GM21737 (cell line): ENCODE measurements at regions not wholly inside any gene's neighbourhood (a gene's known extent, or its start where the extent isn't known, plus 50 kb on each side); places are given as distances from the start of the nearest gene placed in this dataset.
"Not testable (repeated sequence)": the region's sequence is repeated elsewhere in the genome, so short reads cannot be mapped to it uniquely, and the experiment has no call there.

ENCODE experiments used
- ATAC-seq: cut with Tn5 transposase; IDR thresholded peaks from one replicate; pipeline ENCODE4 v1.9.1; 2021; ENCODE audit warnings: mild to moderate bottlenecking, moderate library complexity; ENCODE audit not compliant: unreplicated experiment

DNA sequence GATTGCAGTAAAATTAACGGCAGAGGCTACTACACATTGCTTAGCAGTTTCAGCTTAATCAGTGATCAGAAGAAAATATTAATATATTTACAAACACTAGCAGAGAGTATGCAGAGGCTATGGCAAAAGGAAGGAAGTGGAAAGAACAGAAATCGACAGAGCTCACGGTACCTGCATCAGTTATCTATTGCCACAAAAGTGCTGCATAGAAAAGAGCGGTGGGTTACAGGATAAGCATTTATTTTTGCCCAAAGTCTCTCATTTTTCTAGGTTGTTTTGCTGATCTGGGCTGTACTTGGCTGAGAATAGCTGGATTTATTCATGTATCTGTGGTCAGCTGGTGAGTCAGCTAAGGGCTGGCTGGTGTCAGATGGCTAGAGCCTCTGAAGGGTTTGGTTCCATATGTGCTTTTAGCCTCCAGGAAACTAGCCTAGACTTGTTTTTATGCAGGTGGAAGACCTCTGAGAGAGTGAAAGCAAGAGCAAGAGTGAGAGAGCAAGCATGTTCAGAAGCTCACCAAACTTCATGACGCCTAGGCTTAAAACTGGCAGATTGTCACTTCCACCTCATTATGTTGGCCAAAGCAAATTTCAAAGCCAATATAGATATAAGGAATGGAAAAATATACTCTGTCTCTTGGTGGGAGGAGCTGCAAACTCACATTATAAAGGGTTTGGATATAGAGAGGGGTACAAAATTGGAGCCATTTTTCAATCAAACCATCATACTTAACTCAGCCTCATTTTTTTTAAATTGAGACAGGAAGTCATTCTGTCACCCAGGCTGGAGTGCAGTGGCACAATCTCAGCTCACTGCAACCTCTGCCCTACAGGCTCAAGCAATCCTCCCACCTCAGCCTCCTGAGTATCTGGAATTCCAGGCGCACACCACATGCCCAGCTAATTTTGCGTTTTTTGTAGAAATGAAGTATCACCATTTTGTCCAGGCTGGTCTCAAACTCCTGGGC, 153.2 kb upstream of the RPL34 start:
- ATAC-seq = peak; percentile 83

DNA sequence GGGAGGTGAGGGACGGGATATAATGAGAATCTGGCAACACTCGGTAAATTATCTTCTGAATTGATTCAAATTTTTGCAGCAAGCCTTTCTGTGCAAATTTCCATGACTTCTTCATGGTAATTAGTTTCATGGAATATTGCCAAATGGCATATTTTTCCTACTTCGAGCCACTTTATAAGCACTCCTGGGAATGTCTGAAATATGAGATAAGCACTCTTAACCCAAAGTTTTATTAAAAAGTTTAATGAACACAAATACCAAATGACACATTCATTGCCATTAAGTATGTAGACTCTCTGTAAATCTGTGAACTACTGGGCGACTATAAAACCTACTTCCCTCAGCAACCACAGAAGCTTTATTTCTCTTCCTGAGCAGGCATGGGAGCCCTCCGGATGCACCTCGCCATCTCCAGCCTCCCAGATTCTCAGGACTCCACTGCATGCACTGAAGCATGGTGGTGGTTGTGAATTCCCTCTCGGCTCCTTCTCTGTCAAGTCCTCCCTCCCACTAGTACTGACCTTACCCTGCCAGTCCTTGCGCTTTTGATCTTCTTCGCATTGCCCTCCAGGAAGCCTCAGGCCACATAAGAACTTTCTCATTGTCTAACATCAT, 154.4 kb upstream of the RPL34 start:
- no peak for ATAC-seq

DNA sequence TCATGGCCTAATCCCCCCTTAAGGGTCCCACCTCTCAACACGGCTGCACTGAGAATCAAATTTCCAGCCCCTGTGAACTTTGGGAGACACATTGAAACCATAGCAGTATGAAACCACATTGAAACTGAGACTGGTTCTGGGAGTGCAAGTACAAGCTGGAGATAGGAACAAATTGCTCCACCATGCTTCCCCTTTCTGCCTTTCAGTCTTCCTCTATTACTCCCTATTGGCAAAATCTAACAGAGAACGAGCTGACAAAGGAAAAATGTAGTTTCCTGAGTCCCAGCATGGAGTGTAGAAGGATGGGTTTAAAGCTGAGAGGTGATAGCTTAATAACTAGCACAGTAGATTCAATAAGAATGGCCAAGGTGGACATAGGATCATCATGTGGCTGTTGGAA, 161.7 kb upstream of the RPL34 start:
- ATAC-seq = no peak

DNA sequence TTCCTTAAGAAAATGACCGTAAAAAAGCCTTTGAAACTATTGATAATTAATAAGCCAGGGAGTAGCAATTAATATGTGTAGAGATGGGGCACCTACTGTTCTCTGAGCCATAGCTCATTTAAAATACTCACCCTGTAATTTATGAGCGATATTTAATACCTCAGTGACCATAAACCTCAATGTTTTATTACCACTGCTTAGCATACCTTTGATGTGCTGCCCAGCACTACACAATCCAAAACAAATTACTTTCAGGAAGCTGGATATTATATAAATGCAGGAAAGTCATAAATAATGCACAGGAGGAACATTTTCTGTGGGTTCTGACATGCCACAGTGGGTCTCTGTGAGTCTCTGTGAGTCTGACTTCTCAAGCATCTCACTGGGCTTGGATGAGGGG, 166.1 kb upstream of the RPL34 start:
- ATAC-seq = no peak

DNA sequence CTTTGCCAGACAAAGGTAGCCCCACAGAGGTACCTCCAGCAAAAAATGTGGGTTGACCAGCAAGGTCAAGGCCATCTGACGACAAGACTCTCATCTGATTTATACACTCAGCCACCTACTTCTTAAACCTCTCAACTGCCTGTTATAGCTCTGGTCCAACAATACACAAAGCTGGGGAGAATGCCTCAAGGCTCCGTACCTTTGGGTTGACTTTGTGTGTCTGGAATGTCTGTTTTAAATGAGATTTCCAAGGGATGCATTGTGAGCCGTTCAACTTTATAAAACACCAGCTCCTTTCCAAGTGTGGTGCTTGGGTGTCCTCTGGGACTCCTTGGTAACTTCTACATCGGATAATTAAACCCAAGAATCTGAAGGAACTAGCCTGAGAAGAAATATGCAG, 167.0 kb upstream of the RPL34 start:
- no peak for ATAC-seq

DNA sequence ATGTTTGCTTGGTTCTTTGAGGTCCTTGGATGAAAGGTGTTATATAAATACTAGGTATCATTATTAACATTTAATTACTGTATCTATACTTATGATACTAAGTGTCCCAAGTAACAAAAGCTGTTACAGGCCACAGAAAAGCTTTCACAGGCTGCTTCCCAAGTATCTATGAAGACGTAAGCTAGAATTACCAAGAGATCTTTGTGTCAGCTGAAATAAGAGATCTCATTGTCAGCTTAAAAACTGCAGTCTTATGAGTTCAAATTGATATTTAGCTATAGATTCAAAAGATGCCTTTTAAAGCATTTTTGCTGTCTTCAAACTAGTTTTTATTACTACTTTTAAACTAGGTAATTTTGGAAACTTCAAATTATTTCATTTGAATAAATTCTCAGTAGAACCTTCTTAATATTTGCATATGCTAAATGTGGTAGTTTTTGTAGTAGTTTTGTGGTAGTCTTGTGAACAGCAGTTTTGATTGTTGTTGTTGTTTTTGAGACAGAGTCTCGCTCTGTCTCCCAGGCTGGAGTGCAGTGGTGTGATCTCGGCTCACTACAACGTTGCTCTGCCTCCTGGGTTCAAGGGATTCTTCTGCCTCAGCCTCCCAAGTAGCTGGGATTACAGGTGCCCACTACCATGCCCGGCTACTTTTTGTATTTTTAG, 170.0 kb upstream of the RPL34 start:
- ATAC-seq = no peak

DNA sequence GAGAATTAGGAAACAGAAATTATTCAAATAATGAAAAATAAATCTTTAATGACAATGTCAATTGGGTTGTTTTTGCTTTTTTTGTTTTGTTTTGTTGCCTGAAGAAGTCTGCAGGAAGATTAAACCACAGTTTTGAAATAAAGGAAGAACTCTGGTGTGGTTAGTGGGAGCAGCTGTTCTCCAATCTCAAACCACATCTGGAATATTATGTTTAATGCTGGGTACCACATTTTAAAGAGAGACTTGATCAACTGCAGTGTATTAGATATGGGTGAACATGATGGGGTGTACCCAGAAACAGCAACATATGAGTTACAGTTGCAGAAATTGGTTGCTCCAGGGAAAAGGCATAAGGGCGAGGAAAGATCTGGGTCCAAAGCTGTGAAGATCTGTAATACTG, 171.2 kb upstream of the RPL34 start:
- no peak for ATAC-seq

DNA sequence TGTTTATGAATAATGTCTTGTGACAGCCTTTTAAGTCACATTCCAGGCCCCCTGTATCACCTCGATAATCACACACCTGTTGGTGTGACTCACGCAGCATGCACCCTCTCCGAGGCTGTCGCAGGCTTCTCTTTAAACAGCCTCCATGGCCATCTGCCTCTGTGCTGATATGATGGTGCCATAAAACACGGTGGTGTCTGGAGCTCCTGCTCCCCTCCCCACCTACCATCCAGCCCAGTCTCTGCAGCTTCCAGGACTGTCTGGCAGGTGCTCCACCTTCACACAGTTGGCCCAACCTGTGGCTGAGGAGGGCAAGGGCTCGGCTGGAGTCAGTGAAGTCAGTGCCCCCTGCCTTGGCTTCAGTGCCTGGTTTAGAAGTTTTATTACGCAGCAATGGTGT, 173.8 kb upstream of the RPL34 start:
- no peak for ATAC-seq

DNA sequence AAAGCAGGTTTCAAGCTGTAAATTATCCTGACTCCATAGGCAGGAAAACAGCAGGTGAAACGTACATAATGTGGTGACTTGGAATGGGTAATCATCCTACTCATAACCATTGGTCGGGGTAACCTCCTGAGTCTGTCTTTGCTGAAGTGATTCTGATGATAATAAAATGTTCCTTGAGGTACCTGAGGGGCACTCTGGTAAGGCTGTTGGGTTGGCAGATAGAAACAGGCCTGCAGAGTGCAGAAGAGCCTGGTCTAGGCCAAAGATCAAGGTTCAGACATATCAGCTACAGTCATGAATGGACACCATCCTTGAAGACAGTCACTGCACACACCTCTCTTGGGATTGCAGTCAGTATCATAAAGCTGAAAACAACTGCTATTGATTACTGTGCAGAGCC, 174.7 kb upstream of the RPL34 start:
- no peak for ATAC-seq

GRCh38 chr4:108443585-108443984, 176.8 kb upstream of the RPL34 start:
- no peak for ATAC-seq

DNA sequence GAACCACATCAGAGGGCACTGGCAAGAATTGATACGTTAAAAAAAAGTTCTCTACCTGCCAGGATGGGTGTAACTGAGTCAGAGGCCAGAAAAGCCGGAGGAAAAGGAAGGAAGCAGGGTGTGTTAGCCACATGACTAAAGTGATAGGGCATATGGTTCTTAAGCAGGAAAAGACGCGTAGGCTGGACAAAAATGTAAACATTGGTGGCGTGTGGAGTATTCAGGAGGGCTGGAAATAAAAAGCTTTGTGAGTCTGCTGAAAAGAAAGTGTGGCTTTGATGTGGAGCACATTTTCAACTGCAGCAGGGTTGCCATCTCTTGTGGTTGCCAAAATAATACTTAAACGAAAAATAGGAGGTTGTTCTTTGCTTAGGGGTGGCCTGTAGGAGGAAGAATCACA, 186.5 kb upstream of the RPL34 start:
- ATAC-seq = no peak

DNA sequence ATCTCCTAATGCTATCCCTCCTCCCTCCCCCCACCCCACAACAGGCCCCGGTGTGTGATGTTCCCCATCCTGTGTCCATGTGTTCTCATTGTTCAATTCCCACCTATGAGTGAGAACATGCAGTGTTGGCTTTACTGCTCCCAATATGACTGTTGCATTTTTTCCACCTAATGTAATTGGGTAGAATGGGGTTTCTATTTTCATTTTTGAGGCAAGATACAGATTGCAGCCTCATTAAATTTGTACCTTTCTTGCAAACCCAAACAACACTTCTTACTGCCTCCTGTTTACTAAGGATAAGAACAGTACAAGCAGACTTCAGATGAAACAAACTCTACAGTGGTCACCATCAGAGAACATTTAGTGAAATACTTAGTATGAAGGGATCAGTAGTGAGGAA, 187.0 kb upstream of the RPL34 start:
- ATAC-seq = not testable (repeated sequence)

- no peak for ATAC-seq
Observed at GRCh38 chr4:108432418-108432817, 188.0 kb upstream of the RPL34 start.

DNA sequence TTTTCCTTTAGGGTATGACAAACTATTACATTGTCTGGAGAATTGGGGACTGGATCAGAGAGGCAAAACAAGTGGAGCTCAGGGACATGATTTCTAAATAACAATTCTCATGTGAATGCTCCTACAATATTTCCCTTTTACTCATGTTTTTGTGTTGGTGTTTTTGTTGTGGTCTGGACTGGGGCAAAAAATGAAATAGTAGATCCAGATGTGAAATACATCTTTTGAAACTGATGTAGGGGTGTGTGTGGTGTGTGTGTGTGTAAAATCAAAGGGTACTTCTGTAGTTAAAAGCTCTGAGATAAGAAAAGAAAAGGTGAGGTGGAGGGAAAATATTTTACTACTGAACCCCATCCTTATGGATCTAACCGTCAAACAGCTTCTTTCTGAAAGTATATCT, 188.4 kb upstream of the RPL34 start:
- ATAC-seq = no peak

DNA sequence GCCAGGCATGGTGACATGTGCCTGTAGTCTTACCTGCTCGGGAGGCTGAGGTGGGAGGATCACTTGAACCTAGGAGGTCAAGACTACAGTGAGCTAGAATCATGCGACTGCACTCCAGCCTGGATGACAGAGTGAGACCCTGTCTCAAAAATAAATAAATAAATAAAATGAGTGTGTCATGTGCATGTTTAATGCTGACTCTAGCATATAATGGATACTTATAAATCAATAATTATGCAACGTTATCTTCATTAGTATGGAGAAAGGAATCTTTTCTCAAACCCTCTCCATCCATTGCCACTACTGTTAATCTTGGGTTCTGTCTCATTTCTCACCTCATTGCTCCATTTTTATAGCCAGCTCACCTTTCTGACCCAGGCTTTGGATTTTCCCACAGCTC, 189.5 kb upstream of the RPL34 start:
- no peak for ATAC-seq

- ATAC-seq = no peak
Observed at GRCh38 chr4:108429662-108430061, 190.7 kb upstream of the RPL34 start.

- ATAC-seq = no peak
Observed at GRCh38 chr4:108428923-108429322, 191.5 kb upstream of the RPL34 start.

DNA sequence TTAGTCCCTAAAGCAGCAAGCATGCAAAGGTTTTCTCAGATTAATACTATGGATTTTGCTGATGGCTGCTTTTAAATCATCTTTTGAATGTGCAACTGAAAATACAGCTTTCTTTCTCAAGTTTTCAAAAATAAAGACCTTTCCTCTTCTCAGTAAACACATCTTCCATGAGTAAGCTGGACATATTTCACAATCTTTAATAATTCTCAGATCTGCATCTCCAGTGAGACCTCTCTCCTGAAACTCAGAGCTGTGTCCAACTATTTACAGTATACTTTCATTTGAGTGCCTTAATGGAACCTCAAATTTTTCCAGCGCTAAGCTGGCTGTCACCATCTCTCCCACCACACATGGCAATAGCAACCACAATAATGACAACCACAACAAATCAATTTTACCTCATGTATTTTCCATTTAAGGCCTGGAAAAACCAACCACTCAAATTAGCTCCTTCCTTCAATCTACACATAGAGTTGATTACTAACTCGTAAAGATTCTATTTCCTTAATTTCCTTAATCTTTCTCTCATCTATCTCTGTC, 192.4 kb upstream of the RPL34 start:
- ATAC-seq = no peak

DNA sequence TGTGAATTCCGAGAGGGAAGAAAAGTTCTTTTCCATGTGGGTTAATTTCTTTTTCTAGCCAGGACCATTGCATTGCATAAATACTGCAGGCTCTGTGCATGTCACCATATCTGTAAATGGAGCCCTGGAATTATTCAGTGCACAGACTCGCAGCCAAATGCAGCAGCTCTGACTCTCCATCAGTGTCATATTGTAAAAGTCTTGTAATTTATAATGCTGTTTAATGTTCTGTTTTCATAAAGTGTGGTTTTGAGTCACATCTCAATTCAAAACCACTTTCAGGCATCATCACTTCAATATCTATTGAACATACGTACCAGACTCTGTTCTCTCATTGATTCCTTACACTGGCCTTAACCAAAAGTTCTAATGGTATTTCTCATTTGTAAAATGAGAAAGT, 193.9 kb upstream of the RPL34 start:
- ATAC-seq = no peak

GRCh38 chr4:108425988-108426387, 194.4 kb upstream of the RPL34 start:
- no peak for ATAC-seq

DNA sequence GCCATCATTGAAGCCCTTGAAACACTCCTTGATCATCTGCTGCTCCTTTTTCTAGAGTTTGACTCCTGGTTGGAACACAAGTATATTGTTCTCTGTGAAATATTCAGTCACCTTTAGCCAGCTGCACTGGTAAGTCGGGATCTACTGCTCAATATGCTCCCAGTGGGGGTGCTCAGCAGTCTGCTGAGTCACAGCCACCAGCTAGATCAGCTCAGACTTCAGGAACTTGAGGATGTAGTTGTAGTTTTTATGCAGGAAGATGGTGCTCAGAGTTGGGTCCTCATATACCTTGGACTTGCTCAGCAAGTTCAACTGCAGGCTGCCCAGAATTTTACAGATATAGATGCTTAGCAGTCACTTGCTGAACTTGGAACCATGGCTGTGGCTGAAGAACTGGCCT, 202.5 kb upstream of the RPL34 start:
- no peak for ATAC-seq

- no peak for ATAC-seq
Observed at GRCh38 chr4:108416831-108417230, 203.5 kb upstream of the RPL34 start.
